Caki2 (cell line): ENCODE measurements at regions not wholly inside any gene's neighbourhood (a gene's known extent, or its start where the extent isn't known, plus 50 kb on each side); places are given as distances from the start of the nearest gene placed in this dataset.

Experiments
- DNase-seq: peaks from one replicate; pipeline ENCODE4 v3.0.0-alpha.2; 2015; ENCODE audit warnings: low read depth
- in situ Hi-C: cut with HindIII; loops from 2 replicates; pipeline ENCODE4 v1.10.0; 2016; ENCODE audit warnings: low sequenced_read_pairs, low pct_unique_long_range_greater_than_20kb, mixed read lengths

- in situ Hi-C loops: no loop called here
- no peak for DNase-seq
Observed at GRCh38 chr10:83037653-83038052, 1101.7 kb upstream of the GHITM start.

GRCh38 chr10:83038631-83039030, 1100.7 kb upstream of the GHITM start:
- in situ Hi-C loops: no loop called here
- no peak for DNase-seq

- in situ Hi-C loops: no loop called here
- no peak for DNase-seq
Observed at GRCh38 chr10:83045731-83046130, 1093.6 kb upstream of the GHITM start.

- in situ Hi-C loops: no loop called here
- no peak for DNase-seq
Observed at GRCh38 chr10:83050815-83051214, 1088.5 kb upstream of the GHITM start.

- no peak for DNase-seq
- in situ Hi-C loops: no loop called here
Observed at GRCh38 chr10:83062871-83063270, 1076.4 kb upstream of the GHITM start.

- in situ Hi-C loops: no loop called here
- DNase-seq: no peak
Observed at GRCh38 chr10:83073472-83073871, 1065.8 kb upstream of the GHITM start.

GRCh38 chr10:83075016-83075814, 1064.1 kb upstream of the GHITM start:
- no peak for DNase-seq
- in situ Hi-C loops: no loop called here

- in situ Hi-C loops: no loop called here
- DNase-seq: no peak
Observed at GRCh38 chr10:83075815-83076355, 1063.4 kb upstream of the GHITM start.

GRCh38 chr10:83076443-83076842, 1062.9 kb upstream of the GHITM start:
- DNase-seq: peak; percentile 5
- in situ Hi-C loops: no loop called here

- DNase-seq: no peak
- in situ Hi-C loops: no loop called here
Observed at GRCh38 chr10:83078160-83078559, 1061.1 kb upstream of the GHITM start.

GRCh38 chr10:83078645-83079044, 1060.7 kb upstream of the GHITM start:
- in situ Hi-C loops: no loop called here
- DNase-seq: no peak

GRCh38 chr10:83083831-83084230, 1055.5 kb upstream of the GHITM start:
- DNase-seq: no peak
- in situ Hi-C loops: no loop called here

GRCh38 chr10:83089335-83089734, 1050.0 kb upstream of the GHITM start:
- no peak for DNase-seq
- in situ Hi-C loops: no loop called here

GRCh38 chr10:83104616-83105015, 1034.7 kb upstream of the GHITM start:
- in situ Hi-C loops: no loop called here

GRCh38 chr10:83108565-83109333, 1030.6 kb upstream of the GHITM start:
- DNase-seq: no peak
- in situ Hi-C loops: no loop called here

More at GRCh38 chr10:83104616-83105015, 1034.7 kb upstream of the GHITM start:
- no peak for DNase-seq

GRCh38 chr10:83119346-83119745, 1020.0 kb upstream of the GHITM start:
- no peak for DNase-seq
- in situ Hi-C loops: no loop called here

GRCh38 chr10:83122336-83122735, 1017.0 kb upstream of the GHITM start:
- in situ Hi-C loops: no loop called here
- DNase-seq: no peak

- in situ Hi-C loops: no loop called here
- DNase-seq: no peak
Observed at GRCh38 chr10:83127942-83128575, 1011.2 kb upstream of the GHITM start.

- no peak for DNase-seq
- in situ Hi-C loops: no loop called here
Observed at GRCh38 chr10:83140811-83141210, 998.5 kb upstream of the GHITM start.
